ENCODE measurements at regions not wholly inside any gene's neighbourhood (a gene's known extent, or its start where the extent isn't known, plus 50 kb on each side); places are given as distances from the start of the nearest gene placed in this dataset.
"Not testable (repeated sequence)": the region's sequence is repeated elsewhere in the genome, so short reads cannot be mapped to it uniquely, and the experiment has no call there.

- no peak overlapping the region for H3K4me3 ChIP-seq (ENCODE audit: low read length)
- no peaks in the 10 kb centered on the region for H3K36me3 ChIP-seq (ENCODE audit: control insufficient read depth, insufficient read depth, low read length)
- H3K9me3 ChIP-seq (replicated peaks; ENCODE audit: control insufficient read depth, low read depth, low read length) = no peaks in the 10 kb centered on the region
- H3K4me1 ChIP-seq (ENCODE audit: control insufficient read depth, insufficient read depth, low read length) = peaks cover 9% of the 10 kb centered on the region
- no CpG with 5 or more reads among the region's 4 CpGs for WGBS (ENCODE audit: insufficient coverage)
- peak overlapping the region; percentile 25 for H3K27ac ChIP-seq (ENCODE audit: low read length)
- DNase-seq = peak; percentile 46
- H3K27me3 ChIP-seq (ENCODE audit: control insufficient read depth, insufficient read depth, low read length) = no peaks in the 10 kb centered on the region
Measured at GRCh38 chr1:64337475-64337874, 132.5 kb upstream of the CACHD1 start.

- Histone ChIP-seq H3K27ac (ENCODE audit: low read length) (peak overlapping the region; percentile 25), H3K27me3 (ENCODE audit: control insufficient read depth, insufficient read depth, low read length) (no peaks in the 10 kb centered on the region), H3K9me3 (replicated peaks; ENCODE audit: control insufficient read depth, low read depth, low read length) (no peaks in the 10 kb centered on the region), H3K36me3 (ENCODE audit: control insufficient read depth, insufficient read depth, low read length) (no peaks in the 10 kb centered on the region), H3K4me3 (ENCODE audit: low read length) (no peak overlapping the region), H3K4me1 (ENCODE audit: control insufficient read depth, insufficient read depth, low read length) (peaks cover 9% of the 10 kb centered on the region)
- no CpG with 5 or more reads among the region's 4 CpGs for WGBS (ENCODE audit: insufficient coverage)
- DNase-seq = peak; percentile 34
Measured at GRCh38 chr1:64337926-64338325, 132.0 kb upstream of the CACHD1 start.

- 83% methylated on average over 1 of the region's 2 CpGs for WGBS (ENCODE audit: insufficient coverage)
- H3K4me3 ChIP-seq (ENCODE audit: low read length) = no peak overlapping the region
Measured at GRCh38 chr1:64340361-64340760, 129.6 kb upstream of the CACHD1 start.

GRCh38 chr1:64343105-64343822 lies 126.7 kb upstream of the CACHD1 start:
- H3K27me3 ChIP-seq (ENCODE audit: control insufficient read depth, insufficient read depth, low read length) = no peaks in the 10 kb centered on the region
- no peak overlapping the region for H3K4me3 ChIP-seq (ENCODE audit: low read length)
- no peak for DNase-seq
- no peaks in the 10 kb centered on the region for H3K9me3 ChIP-seq (replicated peaks; ENCODE audit: control insufficient read depth, low read depth, low read length)
- no peak overlapping the region for H3K27ac ChIP-seq (ENCODE audit: low read length)
- no CpG with 5 or more reads among the region's 6 CpGs for WGBS (ENCODE audit: insufficient coverage)
- H3K4me1 ChIP-seq (ENCODE audit: control insufficient read depth, insufficient read depth, low read length) = peaks cover under 1% of the 10 kb centered on the region
- no peaks in the 10 kb centered on the region for H3K36me3 ChIP-seq (ENCODE audit: control insufficient read depth, insufficient read depth, low read length)

More at GRCh38 chr1:64340361-64340760, 129.6 kb upstream of the CACHD1 start:
- Histone ChIP-seq H3K4me1 (ENCODE audit: control insufficient read depth, insufficient read depth, low read length) (peaks cover 9% of the 10 kb centered on the region), H3K9me3 (replicated peaks; ENCODE audit: control insufficient read depth, low read depth, low read length) (no peaks in the 10 kb centered on the region), H3K27ac (ENCODE audit: low read length) (no peak overlapping the region), H3K27me3 (ENCODE audit: control insufficient read depth, insufficient read depth, low read length) (no peaks in the 10 kb centered on the region), H3K36me3 (ENCODE audit: control insufficient read depth, insufficient read depth, low read length) (no peaks in the 10 kb centered on the region)
- DNase-seq = no peak

GRCh38 chr1:64343823-64344190 lies 126.1 kb upstream of the CACHD1 start:
- Histone ChIP-seq H3K36me3 (ENCODE audit: control insufficient read depth, insufficient read depth, low read length) (no peaks in the 10 kb centered on the region), H3K27me3 (ENCODE audit: control insufficient read depth, insufficient read depth, low read length) (no peaks in the 10 kb centered on the region), H3K9me3 (replicated peaks; ENCODE audit: control insufficient read depth, low read depth, low read length) (no peaks in the 10 kb centered on the region), H3K27ac (ENCODE audit: low read length) (no peak overlapping the region), H3K4me1 (ENCODE audit: control insufficient read depth, insufficient read depth, low read length) (no peaks in the 10 kb centered on the region), H3K4me3 (ENCODE audit: low read length) (no peak overlapping the region)
- no peak for DNase-seq
- WGBS (ENCODE audit: insufficient coverage) = no CpG with 5 or more reads among the region's 3 CpGs

- no CpG with 5 or more reads among the region's 4 CpGs for WGBS (ENCODE audit: insufficient coverage)
- no peak overlapping the region for H3K27ac ChIP-seq (ENCODE audit: low read length)
Measured at GRCh38 chr1:64348270-64348960, 121.5 kb upstream of the CACHD1 start.

GRCh38 chr1:64348961-64349648 lies 120.8 kb upstream of the CACHD1 start:
- Histone ChIP-seq H3K27ac (ENCODE audit: low read length) (no peak overlapping the region), H3K36me3 (ENCODE audit: control insufficient read depth, insufficient read depth, low read length) (no peaks in the 10 kb centered on the region), H3K9me3 (replicated peaks; ENCODE audit: control insufficient read depth, low read depth, low read length) (no peaks in the 10 kb centered on the region), H3K4me3 (ENCODE audit: low read length) (no peak overlapping the region), H3K4me1 (ENCODE audit: control insufficient read depth, insufficient read depth, low read length) (no peaks in the 10 kb centered on the region), H3K27me3 (ENCODE audit: control insufficient read depth, insufficient read depth, low read length) (no peaks in the 10 kb centered on the region)
- no peak for DNase-seq
- WGBS (ENCODE audit: insufficient coverage) = 82% methylated on average over 6 of the region's 6 CpGs

More at GRCh38 chr1:64348270-64348960, 121.5 kb upstream of the CACHD1 start:
- Histone ChIP-seq H3K9me3 (replicated peaks; ENCODE audit: control insufficient read depth, low read depth, low read length) (no peaks in the 10 kb centered on the region), H3K27me3 (ENCODE audit: control insufficient read depth, insufficient read depth, low read length) (no peaks in the 10 kb centered on the region), H3K36me3 (ENCODE audit: control insufficient read depth, insufficient read depth, low read length) (no peaks in the 10 kb centered on the region), H3K4me1 (ENCODE audit: control insufficient read depth, insufficient read depth, low read length) (no peaks in the 10 kb centered on the region), H3K4me3 (ENCODE audit: low read length) (no peak overlapping the region)
- no peak for DNase-seq

- not testable (repeated sequence) for DNase-seq; H3K4me1 ChIP-seq (ENCODE audit: control insufficient read depth, insufficient read depth, low read length); H3K36me3 ChIP-seq (ENCODE audit: control insufficient read depth, insufficient read depth, low read length); H3K9me3 ChIP-seq (replicated peaks; ENCODE audit: control insufficient read depth, low read depth, low read length); H3K27me3 ChIP-seq (ENCODE audit: control insufficient read depth, insufficient read depth, low read length); H3K4me3 ChIP-seq (ENCODE audit: low read length); H3K27ac ChIP-seq (ENCODE audit: low read length)
- WGBS (ENCODE audit: insufficient coverage) = no CpG with 5 or more reads among the region's 2 CpGs
Measured at GRCh38 chr1:64355534-64355933, 114.4 kb upstream of the CACHD1 start.

- Histone ChIP-seq H3K27ac (ENCODE audit: low read length) (no peak overlapping the region), H3K36me3 (ENCODE audit: control insufficient read depth, insufficient read depth, low read length) (no peaks in the 10 kb centered on the region), H3K4me1 (ENCODE audit: control insufficient read depth, insufficient read depth, low read length) (peaks cover 7% of the 10 kb centered on the region), H3K9me3 (replicated peaks; ENCODE audit: control insufficient read depth, low read depth, low read length) (no peaks in the 10 kb centered on the region), H3K27me3 (ENCODE audit: control insufficient read depth, insufficient read depth, low read length) (no peaks in the 10 kb centered on the region), H3K4me3 (ENCODE audit: low read length) (no peak overlapping the region)
- DNase-seq = no peak
- WGBS (ENCODE audit: insufficient coverage) = 39% methylated on average over 5 of the region's 15 CpGs
Measured at GRCh38 chr1:64356636-64357256, 113.2 kb upstream of the CACHD1 start.

- H3K4me3 ChIP-seq (ENCODE audit: low read length) = no peak overlapping the region
- no peaks in the 10 kb centered on the region for H3K9me3 ChIP-seq (replicated peaks; ENCODE audit: control insufficient read depth, low read depth, low read length)
- H3K27me3 ChIP-seq (ENCODE audit: control insufficient read depth, insufficient read depth, low read length) = no peaks in the 10 kb centered on the region
- no peaks in the 10 kb centered on the region for H3K36me3 ChIP-seq (ENCODE audit: control insufficient read depth, insufficient read depth, low read length)
- H3K4me1 ChIP-seq (ENCODE audit: control insufficient read depth, insufficient read depth, low read length) = peaks cover 7% of the 10 kb centered on the region
- WGBS (ENCODE audit: insufficient coverage) = 40% methylated on average over 2 of the region's 6 CpGs
- DNase-seq = no peak
- no peak overlapping the region for H3K27ac ChIP-seq (ENCODE audit: low read length)
Measured at GRCh38 chr1:64357422-64357821, 112.5 kb upstream of the CACHD1 start.
